Stimulated activated CD8-positive, alpha-beta memory T cell treated with anti-CD3 and anti-CD28 coated beads, Interleukin-7, amount 100 ng/mL, for 48 hours (primary cell): ENCODE measurements at regions not wholly inside any gene's neighbourhood (a gene's known extent, or its start where the extent isn't known, plus 50 kb on each side); places are given as distances from the start of the nearest gene placed in this dataset.
"Not testable (repeated sequence)": the region's sequence is repeated elsewhere in the genome, so short reads cannot be mapped to it uniquely, and the experiment has no call there.

Experiments used
- DNase-seq, 2 donors: peaks; one replicate each; pipeline ENCODE4 v3.0.0-alpha.2; 2020; ENCODE audit warnings: low read depth in 1 of 2; ENCODE audit errors: extremely low read depth in 1 of 2

GRCh38 chr10:124173298-124173900, 80.0 kb upstream of the CHST15 start:
- no peak for DNase-seq

- no peak for DNase-seq
These were observed 79.0 kb upstream of the CHST15 start for GRCh38 chr10:124172181-124172916.

DNA sequence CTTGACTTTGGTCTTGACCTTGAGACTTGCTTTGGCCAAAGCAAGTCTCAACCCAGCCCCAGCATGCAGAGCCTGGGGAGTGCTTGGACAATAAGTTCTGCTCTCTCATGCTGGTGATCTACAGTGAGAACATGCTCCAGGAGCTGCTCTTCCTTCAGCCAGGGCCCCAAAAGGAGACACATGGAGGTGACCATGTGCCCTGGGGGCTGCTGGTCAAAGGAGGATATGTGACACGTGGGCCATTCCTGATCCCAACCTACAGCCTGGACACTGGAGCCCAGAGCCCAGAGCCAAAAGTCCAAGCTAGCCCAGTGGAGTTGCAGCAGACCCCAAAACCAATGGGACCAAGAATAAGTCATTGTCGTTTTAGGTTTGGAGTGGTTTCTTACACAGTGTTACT, 78.2 kb upstream of the CHST15 start:
- DNase-seq = no peak

GRCh38 chr10:124170631-124171030, 77.2 kb upstream of the CHST15 start:
- no peak for DNase-seq

DNA sequence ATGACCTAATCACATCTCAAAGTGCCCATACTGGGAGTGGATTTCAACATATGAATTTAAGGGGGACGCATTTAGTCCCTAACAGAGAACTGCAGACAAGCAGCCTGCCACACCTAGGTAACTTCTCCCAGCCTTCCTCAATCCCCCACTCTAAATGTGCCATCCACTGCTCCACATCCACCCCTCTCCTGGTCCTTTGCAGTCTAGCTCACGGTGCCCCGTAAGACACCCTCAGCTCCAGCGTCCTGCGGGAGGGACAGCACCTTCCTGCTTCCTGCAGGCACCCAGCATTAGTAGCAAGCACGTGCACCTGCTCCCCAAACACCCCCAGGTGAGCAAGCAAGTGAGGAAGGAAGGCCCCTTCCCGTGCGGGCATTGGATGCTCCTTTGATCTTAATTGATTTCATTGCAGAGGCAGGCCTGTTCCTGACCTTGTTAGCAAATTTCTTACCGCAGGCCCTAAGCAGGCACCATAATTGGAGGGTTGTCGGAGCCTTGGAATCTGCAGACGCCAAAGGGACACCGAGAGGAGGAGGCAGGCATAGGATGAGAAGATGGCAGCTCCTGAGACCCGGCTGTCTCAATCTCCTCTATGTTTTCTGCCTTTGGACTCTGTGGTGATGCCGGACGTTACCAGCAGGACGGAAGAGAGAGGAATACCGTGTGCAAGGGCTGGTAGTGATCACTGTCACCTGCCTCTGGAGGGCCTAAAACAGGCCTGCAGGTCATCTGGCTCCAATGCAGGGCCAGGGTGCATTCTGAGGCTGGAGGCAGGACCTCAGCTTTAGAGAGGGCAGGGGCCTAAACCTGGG, 75.8 kb upstream of the CHST15 start:
- no peak for DNase-seq

- no peak for DNase-seq
These were observed 75.2 kb upstream of the CHST15 start for GRCh38 chr10:124168581-124168980.

DNA sequence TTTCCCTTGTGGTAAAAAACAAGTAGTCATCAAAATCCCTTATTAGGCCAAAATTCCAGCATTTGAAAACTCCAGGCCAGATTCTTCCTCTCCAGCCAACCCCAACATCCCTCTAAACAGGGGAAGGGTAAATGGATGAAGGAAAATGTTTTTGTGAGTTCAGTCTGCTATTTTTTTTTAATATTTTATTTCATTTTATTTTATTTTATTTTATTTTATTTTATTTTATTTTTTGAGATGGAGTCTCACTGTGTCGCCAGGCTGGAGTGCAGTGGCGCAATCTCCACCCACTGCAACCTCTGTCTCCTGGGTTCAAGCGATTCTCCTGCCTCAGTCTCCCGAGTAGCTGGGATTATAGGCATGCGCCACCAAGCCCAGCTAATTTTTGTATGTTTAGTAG, 74.5 kb upstream of the CHST15 start:
- not testable (repeated sequence) for DNase-seq

DNA sequence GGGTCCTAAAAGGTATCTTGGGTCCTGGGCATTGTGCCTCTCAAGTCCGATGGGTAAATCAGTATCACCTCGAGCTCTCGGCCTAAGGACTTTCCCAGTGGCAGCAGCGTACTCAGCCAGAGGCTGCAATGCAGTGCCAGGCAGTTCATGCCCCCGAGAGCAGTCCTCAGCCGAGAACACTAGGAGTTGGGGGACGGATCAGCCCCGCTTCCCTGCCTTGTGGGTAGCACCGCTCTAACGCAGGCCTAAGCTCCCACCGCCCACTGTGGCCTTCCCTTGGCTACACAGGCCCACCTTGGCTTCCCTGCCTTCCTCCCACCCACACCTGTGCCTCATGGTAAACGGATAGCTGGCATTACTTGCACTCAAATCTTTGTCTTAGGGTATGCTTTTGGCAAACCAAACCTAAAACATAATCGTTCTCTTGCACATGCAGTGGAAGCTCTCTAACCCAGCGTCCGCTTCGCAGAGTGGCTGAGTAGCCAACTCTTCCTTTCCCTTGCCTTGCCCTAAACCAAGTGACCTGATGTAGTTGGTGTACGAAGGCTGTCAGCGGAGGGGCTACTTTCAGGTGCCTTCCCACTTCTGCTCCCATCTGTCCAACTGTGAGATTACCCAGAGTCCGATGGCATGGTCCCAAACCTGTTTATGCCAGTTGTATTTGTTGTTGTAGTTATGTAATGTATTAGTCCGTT, 73.2 kb upstream of the CHST15 start:
- no peak for DNase-seq

- DNase-seq = no peak
These were observed 72.4 kb upstream of the CHST15 start for GRCh38 chr10:124165827-124166226.

DNA sequence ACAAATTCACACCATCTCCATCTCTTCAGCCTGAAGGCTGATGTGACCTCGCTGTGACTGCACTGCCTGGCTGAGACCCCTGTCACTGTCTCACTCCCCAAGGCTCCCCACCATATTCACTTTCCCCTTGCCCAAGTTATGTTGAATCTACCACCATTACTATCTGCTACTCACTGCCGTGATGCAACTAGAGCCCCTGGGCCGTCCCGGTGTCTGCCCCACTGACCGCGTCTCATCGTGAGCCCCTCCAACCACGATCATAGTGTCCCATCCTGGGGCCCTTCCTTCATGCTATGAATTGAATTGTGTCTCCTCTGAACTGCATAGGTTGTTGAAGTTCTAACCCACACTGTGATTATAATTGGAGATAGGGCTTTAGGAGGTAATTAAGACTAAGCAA, 71.9 kb upstream of the CHST15 start:
- no peak for DNase-seq

DNA sequence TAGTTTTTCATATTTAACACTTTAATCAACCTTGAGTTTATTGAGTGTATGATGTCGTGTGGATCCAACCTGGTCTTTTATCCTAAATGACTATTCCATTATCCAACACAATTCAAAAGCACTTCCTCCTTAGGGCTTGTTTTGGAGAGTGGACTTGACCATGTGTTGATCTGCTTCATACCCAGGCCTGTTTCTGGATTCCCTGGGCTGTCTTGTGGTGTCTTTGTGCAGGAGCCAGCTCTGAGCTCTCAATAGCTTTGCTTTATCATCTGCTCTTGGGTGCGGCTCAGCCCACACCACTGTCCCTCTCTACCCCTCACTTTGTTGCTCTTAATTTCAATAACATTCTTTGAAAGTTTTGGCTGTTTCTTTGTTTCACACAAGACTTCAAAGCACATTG, 70.9 kb upstream of the CHST15 start:
- DNase-seq = no peak

DNA sequence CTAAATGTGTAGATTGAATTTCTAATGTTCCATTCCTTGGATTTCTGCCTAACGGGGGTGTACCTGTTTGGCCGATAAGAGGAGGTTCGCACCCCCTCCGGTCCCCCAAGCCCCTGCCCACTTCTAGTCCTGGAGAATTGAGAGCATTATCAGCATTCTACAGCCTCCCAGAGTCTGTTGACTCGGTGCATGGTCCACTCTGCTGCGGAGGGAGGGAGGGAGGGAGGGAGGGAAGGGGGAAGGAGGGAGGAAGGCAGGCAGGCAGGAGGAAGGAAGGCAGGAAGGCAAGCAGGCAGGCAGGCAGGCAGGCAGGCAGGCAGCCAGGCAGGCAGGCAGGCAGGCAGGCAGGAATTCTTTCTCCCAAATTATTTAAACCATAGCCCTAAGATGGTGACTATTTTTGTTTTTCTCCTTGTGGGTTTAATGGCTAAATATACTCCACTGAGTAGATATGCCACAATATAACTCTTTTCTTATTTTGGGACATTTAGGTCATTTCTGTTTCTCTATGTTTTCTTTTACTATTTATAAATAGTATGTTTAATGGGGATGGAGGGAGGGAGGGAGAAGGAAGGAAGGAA, 69.5 kb upstream of the CHST15 start:
- no peak for DNase-seq

- no peak for DNase-seq
These were observed 68.7 kb upstream of the CHST15 start for GRCh38 chr10:124162136-124162535.

DNA sequence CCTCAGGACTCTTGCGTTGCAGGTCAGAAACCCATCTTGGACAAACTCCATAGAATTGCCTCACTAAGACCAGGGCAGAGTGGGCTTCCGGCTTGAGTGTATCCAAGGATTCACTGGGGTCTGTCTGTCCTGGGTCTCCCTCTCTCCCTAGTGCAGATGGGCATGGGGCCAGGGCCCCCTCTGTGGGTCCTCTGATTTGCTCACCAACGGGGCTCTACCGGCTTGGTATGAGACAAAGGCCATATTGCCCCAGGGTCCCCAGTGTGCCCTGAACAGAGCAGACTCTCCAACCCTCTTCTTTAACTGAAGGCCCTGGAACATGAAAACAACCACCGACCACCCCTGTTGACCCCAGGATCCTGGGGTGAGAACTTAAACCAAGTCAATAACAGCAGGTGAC, 68.2 kb upstream of the CHST15 start:
- no peak for DNase-seq

DNA sequence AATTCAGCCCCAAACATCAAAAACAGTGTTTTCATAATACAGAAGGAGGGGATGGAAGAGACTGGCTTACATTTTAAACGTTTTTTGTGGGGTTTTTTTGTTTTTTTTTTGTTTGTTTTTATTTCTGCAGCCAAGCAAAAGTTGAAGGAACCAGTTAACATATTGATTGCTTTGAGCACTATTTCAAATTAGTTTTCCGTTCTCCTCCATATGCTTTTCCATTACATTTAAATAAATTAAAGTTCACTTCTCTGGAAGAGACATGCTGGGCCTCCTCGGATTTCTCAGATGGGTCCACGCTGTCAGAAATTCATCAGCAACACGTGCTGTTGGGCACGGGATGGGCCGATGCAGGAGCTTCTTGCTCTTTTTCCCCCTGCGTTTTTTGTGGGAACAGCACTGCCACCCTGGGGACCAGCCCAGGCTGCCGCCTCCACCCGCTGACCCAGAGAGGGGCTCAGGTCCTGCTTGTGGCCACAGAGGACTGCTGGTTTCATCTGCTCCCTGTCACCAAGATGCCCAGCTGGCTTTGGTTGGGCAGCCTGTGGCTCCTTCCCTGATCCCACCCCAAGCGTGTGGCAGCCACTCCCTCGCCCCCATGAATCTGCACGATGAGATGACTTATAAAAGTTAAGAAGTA, 67.7 kb upstream of the CHST15 start:
- no peak for DNase-seq

GRCh38 chr10:124160176-124160575, 66.8 kb upstream of the CHST15 start:
- DNase-seq = no peak

GRCh38 chr10:124159153-124159552, 65.8 kb upstream of the CHST15 start:
- DNase-seq = no peak

- DNase-seq = no peak
These were observed 65.2 kb upstream of the CHST15 start for GRCh38 chr10:124158592-124158991.

GRCh38 chr10:124157271-124157681, 63.9 kb upstream of the CHST15 start:
- no peak for DNase-seq

DNA sequence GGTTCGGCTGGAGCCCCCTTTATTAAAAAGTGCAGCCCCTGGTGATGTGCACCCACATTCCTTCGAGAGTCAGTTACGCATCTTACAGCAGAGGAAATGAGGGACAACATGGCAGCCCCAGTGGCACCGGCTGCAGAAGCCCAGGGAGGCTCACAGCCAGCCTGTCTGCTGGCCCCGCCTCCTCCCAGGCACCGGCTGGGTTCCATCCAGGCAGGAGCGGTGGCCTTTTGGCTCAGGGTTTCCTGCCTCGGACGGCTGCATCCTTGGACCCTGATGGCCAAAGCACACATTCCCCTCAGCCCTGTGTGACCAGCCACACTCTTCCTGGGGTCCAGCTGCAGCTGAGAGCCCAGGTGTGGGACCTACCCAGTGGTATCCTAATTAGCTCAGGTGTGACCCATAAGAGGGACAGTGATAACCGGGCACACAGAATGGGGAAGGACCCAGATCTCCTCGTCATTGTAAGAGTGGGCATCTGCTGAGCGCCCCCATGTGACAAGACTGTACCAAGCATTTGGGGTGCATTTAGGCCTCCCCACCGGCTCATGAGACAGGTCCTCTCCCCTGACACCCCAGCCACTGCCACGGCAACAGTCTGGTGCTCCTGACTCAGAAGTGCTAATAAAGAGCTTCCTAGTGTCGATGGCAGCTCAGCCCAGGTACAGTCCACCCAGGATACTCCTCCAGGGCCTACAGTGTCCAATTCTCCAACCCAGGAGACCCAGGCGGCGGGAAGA, 63.3 kb upstream of the CHST15 start:
- DNase-seq = no peak
